Activated CD8-positive, alpha-beta T cell treated with anti-CD3 and anti-CD28 coated beads, Interleukin-2, amount 10 ng/mL, durations not matched to agents 7 days and 5 days (primary cell): ENCODE measurements at regions not wholly inside any gene's neighbourhood (a gene's known extent, or its start where the extent isn't known, plus 50 kb on each side); places are given as distances from the start of the nearest gene placed in this dataset.

Source experiments
- ATAC-seq: fragments of 150-1000 bp; cut with Tn5 transposase; one replicate; pipeline ENCODE4 v1.10.0; 2021; ENCODE audit warnings: moderate library complexity
- CTCF ChIA-PET: fragments of 350-600 bp; sonication (Branson Sonifier 250); formaldehyde crosslinking; loops from one replicate; lab custom pipeline; 2021; ENCODE audit warnings: antibody characterized with exemption; lab: Charles Lee
- POLR2A ChIA-PET: fragments of 350-600 bp; sonication (Branson Sonifier 250); formaldehyde crosslinking; loops from one replicate; lab custom pipeline; 2021; ENCODE audit warnings: antibody characterized with exemption; lab: Charles Lee
- DNase-seq: peaks from one replicate; pipeline ENCODE4 v3.0.0-alpha.2; 2020
- H3K27ac Mint-ChIP-seq: one replicate; pipeline ENCODE4 v1.8.0; 2021; ENCODE audit warnings: mild to moderate bottlenecking, mixed read lengths
- H3K27me3 Mint-ChIP-seq: one replicate; pipeline ENCODE4 v1.8.0; 2021; ENCODE audit warnings: low read depth, mixed read lengths
- H3K36me3 Mint-ChIP-seq: one replicate; pipeline ENCODE4 v1.8.0; 2021; ENCODE audit warnings: low read depth, mixed read lengths
- H3K4me1 Mint-ChIP-seq: one replicate; pipeline ENCODE4 v1.8.0; 2021; ENCODE audit warnings: low read depth, mixed read lengths
- H3K4me3 Mint-ChIP-seq: one replicate; pipeline ENCODE4 v1.8.0; 2021; ENCODE audit warnings: mild to moderate bottlenecking, mixed read lengths
- H3K9me3 Mint-ChIP-seq: one replicate; pipeline ENCODE4 v1.8.0; 2022; ENCODE audit warnings: mixed read lengths; ENCODE audit not compliant: insufficient read depth

DNA sequence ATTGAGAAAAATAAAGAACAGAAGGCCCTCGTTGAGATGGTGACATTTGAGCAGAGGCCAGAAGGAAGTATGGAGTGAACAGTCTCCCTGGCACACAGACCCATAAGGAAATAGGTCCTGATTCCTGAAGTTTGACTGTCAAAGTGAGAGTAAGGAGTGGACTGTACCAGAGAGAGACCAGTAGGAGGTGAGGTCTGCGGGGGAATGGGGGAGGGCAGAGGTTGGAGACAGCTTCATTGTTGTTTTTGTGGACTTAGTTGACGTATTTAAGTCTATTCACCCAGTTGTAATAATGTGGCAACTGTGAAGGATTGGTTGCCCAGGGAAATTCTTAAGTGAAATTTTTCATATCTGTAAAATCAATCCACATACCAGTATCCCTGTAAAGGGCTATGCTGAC, 110.7 kb downstream of the TFAP2B start:
- H3K27me3 Mint-ChIP-seq, result no peaks in the 10 kb centered on the region
- CTCF ChIA-PET, result no interaction called here

DNA sequence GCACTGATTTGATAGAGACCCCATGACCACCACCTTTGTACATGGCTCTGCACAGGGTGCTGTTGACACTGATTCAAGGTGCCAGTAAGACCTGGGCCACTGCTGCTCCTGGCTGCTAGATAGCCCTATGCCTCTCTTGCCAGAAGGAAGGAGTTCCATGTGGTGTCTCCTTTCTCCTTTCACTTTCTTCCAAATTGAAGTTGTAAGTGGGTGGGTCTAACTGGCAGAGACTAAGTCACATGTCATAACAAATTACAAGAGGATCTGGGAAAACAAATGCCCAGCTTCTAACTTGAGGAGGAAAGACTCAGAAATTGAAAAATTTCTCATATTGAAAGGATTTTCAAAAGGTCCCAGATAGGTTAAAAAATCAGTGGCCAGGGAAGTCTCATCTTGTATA, 116.8 kb downstream of the TFAP2B start:
- Mint-ChIP-seq H3K4me3 (no peak overlapping the region), H3K4me1 (no peaks in the 10 kb centered on the region)

More for the DNA sequence above, 110.7 kb downstream of the TFAP2B start:
- Mint-ChIP-seq H3K27ac (no peak overlapping the region), H3K4me1 (no peaks in the 10 kb centered on the region), H3K4me3 (no peak overlapping the region), H3K36me3 (no peaks in the 10 kb centered on the region), H3K9me3 (no peaks in the 10 kb centered on the region)
- no peak for ATAC-seq
- POLR2A ChIA-PET, result no interaction called here
- no peak for DNase-seq

DNA sequence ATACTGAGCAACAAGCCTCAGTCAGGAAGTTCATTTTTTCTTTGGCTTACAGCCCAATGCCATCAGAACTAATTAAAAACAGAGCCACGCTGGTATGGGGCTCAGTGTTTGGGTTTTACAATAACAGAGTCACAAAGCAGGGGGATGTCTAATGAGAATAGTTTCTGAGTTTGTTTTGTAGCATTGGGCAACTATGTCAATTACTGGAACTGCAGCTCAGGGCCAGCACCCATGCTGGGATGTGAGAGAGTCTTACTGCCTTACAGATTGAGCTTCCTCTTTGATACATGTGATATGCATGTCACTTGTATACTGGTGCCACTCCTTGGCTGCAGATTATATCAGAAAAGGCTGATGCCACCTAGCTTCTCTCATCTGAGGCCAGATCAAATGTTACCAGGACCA, 117.6 kb downstream of the TFAP2B start:
- Mint-ChIP-seq H3K27ac (no peak overlapping the region), H3K27me3 (no peaks in the 10 kb centered on the region), H3K36me3 (no peaks in the 10 kb centered on the region), H3K4me1 (no peaks in the 10 kb centered on the region), H3K9me3 (no peaks in the 10 kb centered on the region), H3K4me3 (no peak overlapping the region)
- ChIA-PET CTCF (no interaction called here), POLR2A (no interaction called here)
- DNase-seq, result no peak
- no peak for ATAC-seq

More for the DNA sequence above, 116.8 kb downstream of the TFAP2B start:
- CTCF ChIA-PET, result no interaction called here
- no peak overlapping the region for H3K27ac Mint-ChIP-seq
- no peaks in the 10 kb centered on the region for H3K27me3 Mint-ChIP-seq
- POLR2A ChIA-PET, result no interaction called here
- H3K9me3 Mint-ChIP-seq, result no peaks in the 10 kb centered on the region
- ATAC-seq, result no peak
- DNase-seq, result no peak
- H3K36me3 Mint-ChIP-seq, result no peaks in the 10 kb centered on the region

DNA sequence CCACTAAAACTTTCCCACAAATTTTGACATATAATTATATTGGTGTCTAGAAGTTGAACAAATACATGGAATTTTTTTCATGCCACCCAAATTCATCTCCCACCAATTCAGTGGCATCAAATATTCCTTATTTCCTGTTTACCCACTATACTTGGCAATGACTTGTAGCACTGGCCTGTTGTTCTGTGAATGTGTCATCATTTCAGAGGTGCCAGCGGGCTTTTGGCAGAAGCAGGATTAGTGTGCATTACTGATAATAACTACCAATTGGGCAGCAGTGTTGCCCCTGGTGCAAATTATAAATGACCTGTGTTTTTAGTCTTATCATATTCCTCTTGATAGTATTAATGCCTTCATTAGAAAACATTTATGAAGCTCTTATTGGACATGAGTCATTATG, 121.3 kb downstream of the TFAP2B start:
- ATAC-seq, result no peak
- Mint-ChIP-seq H3K4me1 (no peaks in the 10 kb centered on the region), H3K27ac (no peak overlapping the region), H3K9me3 (no peaks in the 10 kb centered on the region), H3K27me3 (no peaks in the 10 kb centered on the region), H3K4me3 (no peak overlapping the region), H3K36me3 (no peaks in the 10 kb centered on the region)
- ChIA-PET CTCF (no interaction called here), POLR2A (no interaction called here)
- no peak for DNase-seq

DNA sequence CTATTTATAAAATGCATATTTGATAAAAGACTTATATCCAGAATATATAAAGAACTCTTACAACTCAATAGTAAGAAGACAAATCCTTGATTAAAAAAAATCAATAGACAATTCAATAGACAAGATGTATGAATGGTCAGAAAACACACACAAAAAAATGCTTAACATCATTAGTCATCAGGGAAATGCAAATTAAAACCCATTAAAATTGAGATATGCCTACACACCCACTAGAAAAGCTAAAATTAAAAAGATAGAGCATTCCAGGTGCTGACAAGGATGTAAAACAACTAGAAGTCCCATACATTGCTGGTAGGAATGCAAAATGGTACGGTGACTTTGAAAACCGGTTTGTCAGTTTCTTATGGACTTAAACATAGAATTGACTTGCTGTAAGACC, 127.1 kb downstream of the TFAP2B start:
- DNase-seq, result no peak
- Mint-ChIP-seq H3K9me3 (no peaks in the 10 kb centered on the region), H3K27ac (no peak overlapping the region), H3K4me1 (no peaks in the 10 kb centered on the region), H3K36me3 (no peaks in the 10 kb centered on the region), H3K4me3 (no peak overlapping the region), H3K27me3 (no peaks in the 10 kb centered on the region)
- CTCF ChIA-PET, result no interaction called here
- POLR2A ChIA-PET, result no interaction called here
- ATAC-seq, result no peak

DNA sequence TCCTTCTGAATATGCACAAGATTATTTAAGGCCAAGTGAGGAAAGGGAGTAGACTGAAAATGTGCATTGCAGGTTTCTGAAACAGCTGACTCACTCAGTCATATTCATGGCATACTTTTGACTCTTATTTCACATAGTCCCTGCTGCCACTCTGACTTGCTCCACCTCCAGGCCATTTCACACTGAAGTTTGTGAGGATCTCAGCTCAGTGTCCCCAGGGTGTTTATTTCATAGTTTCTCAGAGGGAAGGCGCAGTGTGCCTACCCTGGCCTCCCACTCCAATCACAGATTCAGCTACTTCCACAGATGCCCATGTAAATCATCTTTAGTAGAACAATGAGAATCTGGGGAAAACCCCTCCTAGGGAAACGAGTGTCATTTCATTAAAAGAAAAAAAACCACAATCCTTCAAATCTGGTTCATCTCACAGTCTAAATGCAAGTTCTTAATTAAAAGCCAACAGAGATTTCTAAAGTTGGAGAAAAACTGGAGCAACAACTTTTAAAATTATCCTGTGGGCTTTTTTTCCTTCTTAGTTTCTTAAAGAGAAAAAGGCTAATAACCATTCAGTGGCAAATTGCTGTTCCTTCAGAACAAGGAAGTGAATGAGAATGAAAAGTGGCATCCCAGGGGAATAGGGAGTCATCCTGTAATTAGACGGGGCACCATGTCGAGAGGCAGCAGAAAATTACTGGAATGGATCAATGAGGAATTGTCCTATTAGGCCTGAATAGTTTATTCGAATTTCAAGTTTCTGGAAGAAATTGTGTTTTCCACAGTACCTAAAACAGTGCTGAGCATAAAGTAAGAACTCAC, 133.6 kb downstream of the TFAP2B start:
- H3K36me3 Mint-ChIP-seq, result no peaks in the 10 kb centered on the region
- no peak for DNase-seq
- ChIA-PET POLR2A (no interaction called here), CTCF (no interaction called here)
- H3K4me1 Mint-ChIP-seq, result no peaks in the 10 kb centered on the region
- H3K9me3 Mint-ChIP-seq, result no peaks in the 10 kb centered on the region
- no peak for ATAC-seq
- H3K27ac Mint-ChIP-seq, result no peak overlapping the region
- no peak overlapping the region for H3K4me3 Mint-ChIP-seq
- no peaks in the 10 kb centered on the region for H3K27me3 Mint-ChIP-seq

DNA sequence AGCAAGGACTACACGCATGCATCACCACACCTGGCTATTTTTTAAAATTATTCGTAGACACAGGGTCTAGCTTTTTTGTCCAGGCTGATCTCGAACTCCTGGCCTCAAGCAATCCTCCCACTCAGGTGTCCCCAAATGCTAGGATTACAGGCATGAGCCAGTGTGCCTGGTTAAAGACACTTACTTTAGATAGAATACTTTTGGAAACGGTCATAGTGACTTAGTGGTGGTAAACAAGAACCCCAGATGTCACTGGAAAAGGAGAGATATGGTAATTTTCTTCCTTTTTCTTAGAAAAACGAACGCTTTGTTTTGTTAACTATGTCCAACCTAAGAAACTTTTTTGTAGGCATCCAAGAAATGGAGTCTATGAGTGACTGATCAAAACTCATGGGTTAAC, 137.3 kb downstream of the TFAP2B start:
- ChIA-PET CTCF (no interaction called here), POLR2A (no interaction called here)
- H3K27ac Mint-ChIP-seq, result no peak overlapping the region
- no peak overlapping the region for H3K4me3 Mint-ChIP-seq
- H3K4me1 Mint-ChIP-seq, result no peaks in the 10 kb centered on the region
- H3K27me3 Mint-ChIP-seq, result no peaks in the 10 kb centered on the region
- H3K9me3 Mint-ChIP-seq, result no peaks in the 10 kb centered on the region
- no peak for DNase-seq
- H3K36me3 Mint-ChIP-seq, result no peaks in the 10 kb centered on the region
- ATAC-seq, result no peak

DNA sequence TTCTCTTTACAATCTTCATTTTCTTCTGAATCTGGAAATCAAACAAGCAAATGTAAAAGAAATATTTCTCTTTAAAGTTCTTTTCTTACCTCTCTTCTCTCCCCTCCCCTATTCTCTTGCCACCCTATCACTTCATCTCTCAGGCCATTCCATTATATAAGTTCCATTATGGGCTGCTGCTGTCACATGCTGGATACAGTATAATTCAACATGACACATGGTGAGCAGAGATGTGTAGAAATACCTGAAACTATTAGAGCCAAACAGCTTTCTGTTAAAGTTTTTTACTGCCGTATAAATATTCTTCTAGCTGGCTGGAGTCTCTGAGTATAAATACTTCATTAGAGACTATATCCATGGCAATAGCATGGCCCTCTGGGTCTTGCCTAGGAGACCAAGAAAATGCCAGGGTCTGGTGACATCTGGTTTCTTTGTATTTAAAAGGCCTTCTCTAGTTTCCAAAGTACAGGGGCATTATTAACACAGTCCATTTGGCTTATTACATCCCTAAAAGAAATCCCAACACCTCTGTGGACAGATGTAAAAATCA, 139.6 kb downstream of the TFAP2B start:
- DNase-seq (no peak), ATAC-seq (no peak)
- H3K27me3 Mint-ChIP-seq, result no peaks in the 10 kb centered on the region
- no peak overlapping the region for H3K27ac Mint-ChIP-seq
- H3K4me3 Mint-ChIP-seq, result no peak overlapping the region
- CTCF ChIA-PET, result no interaction called here
- H3K9me3 Mint-ChIP-seq, result no peaks in the 10 kb centered on the region
- H3K4me1 Mint-ChIP-seq, result no peaks in the 10 kb centered on the region
- POLR2A ChIA-PET, result no interaction called here
- H3K36me3 Mint-ChIP-seq, result no peaks in the 10 kb centered on the region

DNA sequence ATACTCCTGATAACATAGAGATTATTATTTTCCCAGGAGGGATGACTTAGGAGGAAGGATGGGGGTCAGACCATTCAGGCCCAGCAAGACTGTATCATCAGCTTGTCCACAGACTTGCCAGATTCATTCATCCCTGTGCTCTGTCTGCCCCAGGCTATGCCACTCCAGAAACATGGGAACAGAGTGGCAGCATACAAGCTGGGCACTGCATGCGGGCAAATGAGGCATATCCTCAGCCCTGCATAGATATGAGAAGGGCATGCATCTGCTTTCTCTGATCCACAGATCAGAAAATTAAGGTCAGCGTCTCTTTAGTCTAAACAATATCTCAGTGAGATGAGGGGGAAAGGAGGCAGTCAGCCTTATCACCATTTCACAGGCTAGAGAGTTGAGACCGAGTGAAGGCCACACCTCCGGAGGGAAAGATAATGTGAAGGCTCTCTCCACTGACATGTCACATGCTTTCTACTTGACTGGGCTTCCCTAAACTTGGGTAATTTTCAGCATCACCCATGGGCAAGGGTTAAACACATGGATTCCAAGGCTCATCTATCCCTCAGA, 140.5 kb downstream of the TFAP2B start:
- CTCF ChIA-PET, result no interaction called here
- Mint-ChIP-seq H3K4me1 (no peaks in the 10 kb centered on the region), H3K36me3 (no peaks in the 10 kb centered on the region), H3K9me3 (no peaks in the 10 kb centered on the region), H3K27ac (no peak overlapping the region), H3K4me3 (no peak overlapping the region), H3K27me3 (no peaks in the 10 kb centered on the region)
- ATAC-seq (no peak), DNase-seq (no peak)
- POLR2A ChIA-PET, result no interaction called here

DNA sequence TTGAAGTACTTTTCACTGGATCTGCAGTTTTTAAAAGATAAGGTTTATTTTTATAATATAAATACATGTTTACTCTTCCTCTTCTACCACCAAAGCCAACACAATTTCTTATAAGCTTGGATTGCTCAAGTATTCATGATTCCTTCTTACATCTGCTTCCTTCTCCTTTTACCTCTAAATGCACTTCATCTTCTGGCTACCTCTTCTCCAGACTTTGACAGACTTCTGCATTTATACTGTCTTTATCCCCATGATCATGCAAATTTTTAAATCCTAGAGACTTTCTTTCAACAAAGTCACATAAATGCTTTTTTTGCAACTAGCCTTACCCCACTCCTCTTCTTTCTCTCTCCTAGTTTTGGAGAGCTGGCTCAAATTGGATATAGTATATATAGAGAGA, 142.9 kb downstream of the TFAP2B start:
- POLR2A ChIA-PET, result no interaction called here
- H3K4me3 Mint-ChIP-seq, result no peak overlapping the region
- no peaks in the 10 kb centered on the region for H3K27me3 Mint-ChIP-seq
- DNase-seq (no peak), ATAC-seq (no peak)
- H3K36me3 Mint-ChIP-seq, result no peaks in the 10 kb centered on the region
- CTCF ChIA-PET, result no interaction called here
- H3K9me3 Mint-ChIP-seq, result no peaks in the 10 kb centered on the region
- H3K4me1 Mint-ChIP-seq, result no peaks in the 10 kb centered on the region
- no peak overlapping the region for H3K27ac Mint-ChIP-seq

DNA sequence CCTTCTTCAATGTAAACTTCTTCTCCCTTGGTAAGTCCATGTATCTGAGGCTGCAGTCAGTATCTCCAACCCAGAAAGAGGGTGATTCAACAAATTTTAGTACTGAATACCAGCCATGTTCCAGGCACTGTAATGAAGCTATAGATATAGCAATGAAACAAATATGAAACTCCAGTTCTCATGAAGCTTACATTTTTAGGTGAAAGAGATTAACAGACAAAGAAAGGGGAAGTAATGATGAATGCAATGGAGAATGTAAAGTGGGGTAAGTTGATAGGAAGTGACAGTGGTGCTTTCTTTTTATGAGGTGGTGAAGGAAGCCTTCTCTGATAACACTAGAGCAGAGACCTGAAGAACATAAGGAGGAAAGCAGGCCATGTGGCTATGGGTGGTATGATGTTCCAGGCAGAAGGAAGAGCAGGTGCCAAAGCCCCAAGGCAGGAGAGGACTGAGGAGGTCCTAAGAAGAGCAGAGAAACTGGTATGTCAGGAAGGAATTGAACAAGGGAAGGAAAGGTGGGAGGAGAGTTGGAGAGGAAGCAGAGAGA, 143.6 kb downstream of the TFAP2B start:
- H3K4me1 Mint-ChIP-seq, result no peaks in the 10 kb centered on the region
- H3K9me3 Mint-ChIP-seq, result no peaks in the 10 kb centered on the region
- ATAC-seq, result no peak
- DNase-seq, result no peak
- ChIA-PET POLR2A (no interaction called here), CTCF (no interaction called here)
- H3K27ac Mint-ChIP-seq, result no peak overlapping the region
- no peaks in the 10 kb centered on the region for H3K36me3 Mint-ChIP-seq
- no peak overlapping the region for H3K4me3 Mint-ChIP-seq
- no peaks in the 10 kb centered on the region for H3K27me3 Mint-ChIP-seq

DNA sequence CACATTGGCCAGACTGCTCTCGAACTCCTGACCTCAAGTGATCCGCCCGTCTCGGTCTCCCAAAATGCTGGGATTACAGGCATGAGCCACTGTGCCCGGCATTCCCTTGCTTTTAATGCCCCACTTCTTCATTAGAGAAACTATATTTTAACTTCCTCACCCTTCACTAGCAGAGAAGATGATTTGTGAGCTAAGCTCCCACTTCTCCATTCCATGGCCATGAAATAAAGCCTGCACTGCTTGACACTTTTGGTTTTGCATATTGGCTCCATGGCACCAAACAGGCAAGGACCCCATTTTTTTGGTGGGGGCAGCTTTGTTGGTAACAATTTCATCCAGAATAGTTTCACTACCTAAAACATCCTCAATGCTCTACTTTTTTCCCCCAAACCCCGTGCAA, 145.3 kb downstream of the TFAP2B start:
- DNase-seq, result no peak
- no peaks in the 10 kb centered on the region for H3K4me1 Mint-ChIP-seq
- no peak for ATAC-seq
- ChIA-PET POLR2A (no interaction called here), CTCF (no interaction called here)
- H3K36me3 Mint-ChIP-seq, result no peaks in the 10 kb centered on the region
- H3K9me3 Mint-ChIP-seq, result no peaks in the 10 kb centered on the region
- no peak overlapping the region for H3K27ac Mint-ChIP-seq
- no peak overlapping the region for H3K4me3 Mint-ChIP-seq
- no peaks in the 10 kb centered on the region for H3K27me3 Mint-ChIP-seq
